MM.1S (cell line): ENCODE measurements at regions not wholly inside any gene's neighbourhood (a gene's known extent, or its start where the extent isn't known, plus 50 kb on each side); places are given as distances from the start of the nearest gene placed in this dataset.

Experiments used
- DNase-seq: peaks from one replicate; pipeline ENCODE4 v3.0.0-alpha.2; 2015
- H2AFZ ChIP-seq: fragments of 300-600 bp; sonication (generic); 2 replicates; pipeline ENCODE4 v1.6.0; 2016; ENCODE audit warnings: antibody characterized with exemption, low read length
- H3F3A ChIP-seq: fragments of 300-600 bp; sonication (generic); 2 replicates; pipeline ENCODE4 v1.6.1; 2016; ENCODE audit warnings: mild to moderate bottlenecking, antibody characterized with exemption, low read length, moderate library complexity, mixed read lengths; ENCODE audit not compliant: insufficient read depth
- H3K27ac ChIP-seq: fragments of 300-600 bp; sonication (generic); 2 replicates; pipeline ENCODE4 v1.5.1; 2016; ENCODE audit warnings: mild to moderate bottlenecking, low read length
- H3K27me3 ChIP-seq: fragments of 300-600 bp; sonication (generic); replicated peaks from 2 replicates; pipeline ENCODE4 v1.6.0; 2016; ENCODE audit warnings: low read length; ENCODE audit not compliant: insufficient read depth
- H3K36me3 ChIP-seq: fragments of 300-600 bp; sonication (generic); replicated peaks from 2 replicates; pipeline ENCODE4 v1.6.1; 2016; ENCODE audit warnings: mild to moderate bottlenecking, low read length, mixed read lengths; ENCODE audit not compliant: insufficient read depth
- H3K4me1 ChIP-seq: fragments of 300-600 bp; sonication (generic); 2 replicates; pipeline ENCODE4 v1.6.1; 2016; ENCODE audit warnings: low read length, mixed read lengths
- H3K4me2 ChIP-seq: fragments of 300-600 bp; sonication (generic); 2 replicates; pipeline ENCODE4 v1.6.0; 2016; ENCODE audit warnings: low read depth, low read length
- H3K4me3 ChIP-seq: fragments of 300-600 bp; sonication (generic); 2 replicates; pipeline ENCODE4 v1.5.1; 2016; ENCODE audit warnings: low read length, mixed read lengths
- H3K79me2 ChIP-seq: fragments of 300-600 bp; sonication (generic); 2 replicates; pipeline ENCODE4 v1.6.1; 2016; ENCODE audit warnings: mixed run types, low read length, mixed read lengths
- H3K9ac ChIP-seq: fragments of 300-600 bp; sonication (generic); 2 replicates; pipeline ENCODE4 v1.6.1; 2016; ENCODE audit warnings: low read length, mixed read lengths
- H3K9me2 ChIP-seq: fragments of 300-600 bp; sonication (generic); replicated peaks from 2 replicates; pipeline ENCODE4 v1.6.1; 2016; ENCODE audit warnings: mild to moderate bottlenecking, low read length, mixed read lengths; ENCODE audit not compliant: insufficient read depth
- H3K9me3 ChIP-seq: fragments of 300-600 bp; sonication (generic); replicated peaks from 2 replicates; pipeline ENCODE4 v1.6.1; 2016; ENCODE audit warnings: mild to moderate bottlenecking, low read length, mixed read lengths; ENCODE audit not compliant: insufficient read depth
- H4K20me1 ChIP-seq: fragments of 300-600 bp; sonication (generic); 2 replicates; pipeline ENCODE4 v1.6.1; 2016; ENCODE audit warnings: mild to moderate bottlenecking, low read length, moderate library complexity, mixed read lengths; ENCODE audit not compliant: insufficient read depth
- CTCF ChIP-seq: fragments of 300-600 bp; sonication (generic); IDR thresholded peaks from 2 replicates; pipeline ENCODE4 v1.5.1; 2016; ENCODE audit warnings: antibody characterized with exemption, low read length, mixed read lengths
- EZH2 ChIP-seq: fragments of 300-600 bp; sonication (generic); optimal IDR thresholded peaks from 2 replicates; pipeline ENCODE3; 2017; ENCODE audit warnings: low read depth, mild to moderate bottlenecking, antibody characterized with exemption, low read length, mixed read lengths
- EZH2phosphoT487 ChIP-seq: fragments of 300-600 bp; sonication (generic); IDR thresholded peaks from 2 replicates; pipeline ENCODE4 v1.6.1; 2018; ENCODE audit warnings: antibody characterized with exemption, low read length

- Histone ChIP-seq H3F3A (no peaks in the 10 kb centered on the region), H3K4me1 (peaks cover 27% of the 10 kb centered on the region), H3K27me3 (no peaks in the 10 kb centered on the region), H3K9ac (no peak overlapping the region), H4K20me1 (no peaks in the 10 kb centered on the region), H3K4me2 (no peak overlapping the region), H3K27ac (no peak overlapping the region), H2AFZ (no peak overlapping the region), H3K9me3 (no peaks in the 10 kb centered on the region), H3K79me2 (no peaks in the 10 kb centered on the region), H3K9me2 (no peaks in the 10 kb centered on the region), H3K36me3 (no peaks in the 10 kb centered on the region), H3K4me3 (no peak overlapping the region)
- DNase-seq: peak; percentile 48
- no peak for TF ChIP-seq CTCF
- no peak for TF ChIP-seq EZH2phosphoT487
- TF ChIP-seq EZH2: no peak
These were observed 285.5 kb upstream of the IGFBP3 start for GRCh38 chr7:46206476-46207060.

DNA sequence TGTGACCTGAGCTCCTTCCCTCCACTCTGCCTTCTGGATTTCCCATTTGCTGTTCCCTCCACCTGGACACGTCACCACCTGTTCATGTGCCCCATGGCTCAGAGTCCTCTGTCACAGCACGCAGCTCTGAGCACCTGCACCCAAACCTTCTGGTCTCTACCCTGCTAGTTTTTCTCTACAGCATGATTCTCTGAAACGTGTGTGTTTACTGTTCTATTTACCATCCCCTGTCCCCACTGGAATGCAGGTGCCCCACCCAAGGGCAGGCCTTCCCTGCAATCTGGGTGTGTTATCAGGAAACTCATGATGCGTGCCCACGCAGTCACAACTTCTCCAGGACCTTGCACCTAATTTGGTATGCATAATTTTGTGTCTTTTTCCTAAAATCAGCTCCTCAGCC, 284.4 kb upstream of the IGFBP3 start:
- no peaks in the 10 kb centered on the region for H3K36me3 ChIP-seq
- H3K27ac ChIP-seq: no peak overlapping the region
- H3K4me2 ChIP-seq: no peak overlapping the region
- no peak for TF ChIP-seq EZH2
- TF ChIP-seq EZH2phosphoT487: no peak
- no peak for TF ChIP-seq CTCF
- H2AFZ ChIP-seq: no peak overlapping the region
- H3K9me2 ChIP-seq: no peaks in the 10 kb centered on the region
- H3K27me3 ChIP-seq: no peaks in the 10 kb centered on the region
- no peak overlapping the region for H3K9ac ChIP-seq
- no peaks in the 10 kb centered on the region for H4K20me1 ChIP-seq
- no peak for DNase-seq
- no peaks in the 10 kb centered on the region for H3F3A ChIP-seq
- H3K4me1 ChIP-seq: peaks cover 27% of the 10 kb centered on the region
- no peaks in the 10 kb centered on the region for H3K79me2 ChIP-seq
- no peak overlapping the region for H3K4me3 ChIP-seq
- H3K9me3 ChIP-seq: no peaks in the 10 kb centered on the region

GRCh38 chr7:46203926-46204325, 282.9 kb upstream of the IGFBP3 start:
- no peak overlapping the region for H2AFZ ChIP-seq
- TF ChIP-seq EZH2phosphoT487: no peak
- no peak for TF ChIP-seq CTCF
- TF ChIP-seq EZH2: no peak
- H3K36me3 ChIP-seq: no peaks in the 10 kb centered on the region
- no peaks in the 10 kb centered on the region for H3K79me2 ChIP-seq
- peaks cover 27% of the 10 kb centered on the region for H3K4me1 ChIP-seq
- no peaks in the 10 kb centered on the region for H3K9me3 ChIP-seq
- no peak for DNase-seq
- H3K27ac ChIP-seq: no peak overlapping the region
- no peaks in the 10 kb centered on the region for H3K27me3 ChIP-seq
- H3K4me2 ChIP-seq: no peak overlapping the region
- no peaks in the 10 kb centered on the region for H3F3A ChIP-seq
- H4K20me1 ChIP-seq: no peaks in the 10 kb centered on the region
- H3K9ac ChIP-seq: no peak overlapping the region
- no peak overlapping the region for H3K4me3 ChIP-seq
- no peaks in the 10 kb centered on the region for H3K9me2 ChIP-seq
